OCI-LY1 (cell line): ENCODE measurements at regions not wholly inside any gene's neighbourhood (a gene's known extent, or its start where the extent isn't known, plus 50 kb on each side); places are given as distances from the start of the nearest gene placed in this dataset.

Experiments
- H2AFZ ChIP-seq: fragments of 200-600 bp; sonication (generic), shearing (Covaris generic); 2 replicates; pipeline ENCODE4 v1.6.0; 2014; ENCODE audit warnings: antibody characterized with exemption, mild to moderate bottlenecking, low read length
- H3F3A ChIP-seq: fragments of 200-600 bp; sonication (generic), shearing (Covaris generic); 2 replicates; pipeline ENCODE4 v1.6.0; 2014; ENCODE audit warnings: mild to moderate bottlenecking, antibody characterized with exemption, low read length, moderate library complexity; ENCODE audit not compliant: insufficient read depth
- H3K27ac ChIP-seq: fragments of 200-600 bp; sonication (generic); 2 replicates; pipeline ENCODE4 v1.5.1; 2014; ENCODE audit warnings: low read length, mixed run types, mild to moderate bottlenecking, low read depth; ENCODE audit not compliant: poor library complexity, severe bottlenecking
- H3K27me3 ChIP-seq: fragments of 200-600 bp; sonication (generic); 2 replicates; pipeline ENCODE4 v1.6.0; 2014; ENCODE audit warnings: antibody characterized with exemption, mild to moderate bottlenecking, low read length, moderate library complexity; ENCODE audit not compliant: insufficient read depth
- H3K36me3 ChIP-seq: fragments of 200-600 bp; sonication (generic); 2 replicates; pipeline ENCODE4 v1.6.1; 2014; ENCODE audit warnings: mild to moderate bottlenecking, antibody characterized with exemption, low read length, moderate library complexity, mixed read lengths; ENCODE audit not compliant: insufficient read depth
- H3K4me1 ChIP-seq: fragments of 200-600 bp; sonication (generic); 2 replicates; pipeline ENCODE4 v1.5.1; 2014; ENCODE audit warnings: mild to moderate bottlenecking, low read length, moderate library complexity; ENCODE audit not compliant: insufficient read depth, severe bottlenecking
- H3K4me2 ChIP-seq: fragments of 200-600 bp; sonication (generic), shearing (Covaris generic); 2 replicates; pipeline ENCODE4 v1.6.1; 2014; ENCODE audit warnings: low read length
- H3K4me3 ChIP-seq: fragments of 200-600 bp; sonication (generic); 2 replicates; pipeline ENCODE4 v1.5.1; 2014; ENCODE audit warnings: low read length, low read depth, mild to moderate bottlenecking, mixed read lengths; ENCODE audit not compliant: poor library complexity, severe bottlenecking
- H3K79me2 ChIP-seq: fragments of 200-600 bp; shearing (Covaris generic); 2 replicates; pipeline ENCODE4 v1.6.1; 2016; ENCODE audit warnings: mixed run types, low read length, mixed read lengths; ENCODE audit not compliant: insufficient read depth
- H3K9ac ChIP-seq: fragments of 200-600 bp; sonication (generic), shearing (Covaris generic); 2 replicates; pipeline ENCODE4 v1.6.1; 2014; ENCODE audit warnings: mild to moderate bottlenecking, low read length, mixed read lengths
- H3K9me2 ChIP-seq: fragments of 200-600 bp; sonication (generic), shearing (Covaris generic); 2 replicates; pipeline ENCODE4 v1.6.1; 2014; ENCODE audit warnings: low read depth, mild to moderate bottlenecking, low read length, mixed read lengths
- H3K9me3 ChIP-seq: fragments of 200-600 bp; shearing (Covaris generic); 2 replicates; pipeline ENCODE4 v1.6.1; 2014; ENCODE audit warnings: low read length, mixed read lengths
- H4K20me1 ChIP-seq: fragments of 200-600 bp; sonication (generic), shearing (Covaris generic); 2 replicates; pipeline ENCODE4 v1.6.0; 2016; ENCODE audit warnings: mild to moderate bottlenecking, low read length; ENCODE audit not compliant: insufficient read depth
- EZH2 ChIP-seq: fragments of 200-600 bp; sonication (generic), shearing (Covaris generic); IDR thresholded peaks from 2 replicates; pipeline ENCODE4 v1.8.0; 2017; ENCODE audit warnings: borderline replicate concordance, mixed run types, mild to moderate bottlenecking, antibody characterized with exemption, low read length, moderate library complexity, mixed read lengths
- TF ChIP-seq, protein P1 (sequence below): fragments of 200-600 bp; sonication (generic), shearing (Covaris generic); IDR thresholded peaks from 2 replicates; pipeline ENCODE4 v1.5.1; 2017; ENCODE audit warnings: mild to moderate bottlenecking, antibody characterized with exemption, low read length, moderate library complexity, mixed read lengths

GRCh38 chr9:21688108-21689102 is 114.0 kb upstream of the MTAP start:
- Histone ChIP-seq H3K4me3 (no peak overlapping the region), H3K9ac (no peak overlapping the region), H3K79me2 (no peaks in the 10 kb centered on the region), H2AFZ (no peak overlapping the region), H3K27me3 (no peaks in the 10 kb centered on the region), H3F3A (no peaks in the 10 kb centered on the region), H4K20me1 (no peaks in the 10 kb centered on the region), H3K4me2 (no peak overlapping the region), H3K9me2 (no peaks in the 10 kb centered on the region), H3K9me3 (no peaks in the 10 kb centered on the region), H3K27ac (no peak overlapping the region), H3K36me3 (no peaks in the 10 kb centered on the region), H3K4me1 (no peaks in the 10 kb centered on the region)
- no peak for TF ChIP-seq EZH2
- TF ChIP-seq, protein P1, sequence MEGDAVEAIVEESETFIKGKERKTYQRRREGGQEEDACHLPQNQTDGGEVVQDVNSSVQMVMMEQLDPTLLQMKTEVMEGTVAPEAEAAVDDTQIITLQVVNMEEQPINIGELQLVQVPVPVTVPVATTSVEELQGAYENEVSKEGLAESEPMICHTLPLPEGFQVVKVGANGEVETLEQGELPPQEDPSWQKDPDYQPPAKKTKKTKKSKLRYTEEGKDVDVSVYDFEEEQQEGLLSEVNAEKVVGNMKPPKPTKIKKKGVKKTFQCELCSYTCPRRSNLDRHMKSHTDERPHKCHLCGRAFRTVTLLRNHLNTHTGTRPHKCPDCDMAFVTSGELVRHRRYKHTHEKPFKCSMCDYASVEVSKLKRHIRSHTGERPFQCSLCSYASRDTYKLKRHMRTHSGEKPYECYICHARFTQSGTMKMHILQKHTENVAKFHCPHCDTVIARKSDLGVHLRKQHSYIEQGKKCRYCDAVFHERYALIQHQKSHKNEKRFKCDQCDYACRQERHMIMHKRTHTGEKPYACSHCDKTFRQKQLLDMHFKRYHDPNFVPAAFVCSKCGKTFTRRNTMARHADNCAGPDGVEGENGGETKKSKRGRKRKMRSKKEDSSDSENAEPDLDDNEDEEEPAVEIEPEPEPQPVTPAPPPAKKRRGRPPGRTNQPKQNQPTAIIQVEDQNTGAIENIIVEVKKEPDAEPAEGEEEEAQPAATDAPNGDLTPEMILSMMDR = no peak

DNA sequence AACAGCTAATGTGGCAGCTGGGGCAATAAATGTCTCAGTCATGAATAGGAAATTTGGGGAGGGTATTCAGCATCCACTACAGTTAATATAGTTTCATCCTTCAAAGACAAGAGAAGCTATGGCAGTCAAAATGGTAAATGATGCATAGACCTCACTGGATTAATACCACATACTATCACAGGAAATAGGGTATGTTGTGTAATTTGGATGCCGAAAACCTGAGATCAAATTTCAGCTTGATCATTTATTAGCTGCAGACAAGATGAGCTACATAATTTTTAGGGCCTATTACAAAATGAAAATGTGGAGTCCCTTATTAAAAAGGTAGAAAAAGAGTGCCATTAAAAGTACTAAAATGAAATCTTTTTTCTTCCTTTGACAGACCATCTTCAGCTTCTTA is 112.6 kb upstream of the MTAP start:
- no peak overlapping the region for H3K27ac ChIP-seq
- TF ChIP-seq, protein P1 = no peak
- TF ChIP-seq EZH2 = no peak
- no peaks in the 10 kb centered on the region for H4K20me1 ChIP-seq
- H3K4me3 ChIP-seq = no peak overlapping the region
- H3K4me2 ChIP-seq = no peak overlapping the region
- no peak overlapping the region for H2AFZ ChIP-seq
- H3F3A ChIP-seq = no peaks in the 10 kb centered on the region
- H3K9ac ChIP-seq = no peak overlapping the region
- H3K9me2 ChIP-seq = no peaks in the 10 kb centered on the region
- H3K36me3 ChIP-seq = no peaks in the 10 kb centered on the region
- H3K4me1 ChIP-seq = no peaks in the 10 kb centered on the region
- no peaks in the 10 kb centered on the region for H3K9me3 ChIP-seq
- H3K27me3 ChIP-seq = no peaks in the 10 kb centered on the region
- no peaks in the 10 kb centered on the region for H3K79me2 ChIP-seq

- Histone ChIP-seq H3K4me1 (no peaks in the 10 kb centered on the region), H3F3A (no peaks in the 10 kb centered on the region), H3K36me3 (no peaks in the 10 kb centered on the region), H2AFZ (no peak overlapping the region), H3K79me2 (no peaks in the 10 kb centered on the region), H3K9me2 (no peaks in the 10 kb centered on the region), H3K27me3 (no peaks in the 10 kb centered on the region), H3K4me3 (no peak overlapping the region), H3K9me3 (no peaks in the 10 kb centered on the region), H3K27ac (no peak overlapping the region), H3K4me2 (no peak overlapping the region), H3K9ac (no peak overlapping the region), H4K20me1 (no peaks in the 10 kb centered on the region)
- no peak for TF ChIP-seq EZH2
- TF ChIP-seq, protein P1 = no peak
These were observed 111.9 kb upstream of the MTAP start for GRCh38 chr9:21690561-21690960.
